IPS-NIHi11 (cell line): ENCODE measurements at regions not wholly inside any gene's neighbourhood (a gene's known extent, or its start where the extent isn't known, plus 50 kb on each side); places are given as distances from the start of the nearest gene placed in this dataset.
"Not testable (repeated sequence)": the region's sequence is repeated elsewhere in the genome, so short reads cannot be mapped to it uniquely, and the experiment has no call there.

ENCODE experiments used
- DNase-seq: peaks from one replicate; pipeline ENCODE4 v3.0.0; 2012; ENCODE audit warnings: mixed read lengths, low spot score

DNA sequence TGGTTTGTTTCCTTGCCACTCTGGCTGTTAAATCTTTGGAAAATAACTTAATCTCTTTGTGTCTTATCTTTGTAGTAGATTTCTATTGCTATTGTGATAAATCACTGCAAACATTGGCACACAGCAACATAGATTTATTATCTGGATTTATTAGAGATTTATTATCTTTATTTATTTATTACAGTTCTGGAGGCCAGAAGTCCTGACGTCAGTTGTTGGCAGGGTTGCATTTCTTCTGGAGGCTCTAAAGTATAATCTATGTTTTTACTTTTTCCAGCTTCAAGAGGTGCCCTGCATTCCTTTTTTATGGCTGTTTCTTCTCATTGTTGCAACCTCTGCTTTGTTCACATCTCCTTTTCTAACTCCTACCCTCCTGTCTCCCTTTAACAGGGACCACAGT, 542.8 kb downstream of the GRXCR1 start:
- DNase-seq = no peak

DNA sequence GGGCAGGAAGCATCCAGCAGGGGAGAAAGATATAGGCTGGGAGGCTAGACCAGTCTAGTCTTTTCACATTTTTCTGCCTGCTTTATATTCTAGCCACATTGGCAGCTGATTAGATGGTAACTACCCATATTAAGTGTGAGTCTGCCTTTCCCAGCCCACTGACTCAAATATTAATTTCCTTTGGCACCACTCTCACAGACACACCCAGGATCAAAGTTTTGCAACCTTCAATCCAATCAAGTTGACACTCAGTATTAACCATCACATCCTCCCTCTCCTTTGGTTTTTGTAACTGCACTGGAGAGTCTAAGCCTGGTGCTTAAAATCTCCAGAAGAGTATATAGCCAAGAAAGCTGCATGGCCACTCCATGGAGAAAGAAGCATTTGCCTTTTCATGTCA, 560.4 kb downstream of the GRXCR1 start:
- DNase-seq = no peak

DNA sequence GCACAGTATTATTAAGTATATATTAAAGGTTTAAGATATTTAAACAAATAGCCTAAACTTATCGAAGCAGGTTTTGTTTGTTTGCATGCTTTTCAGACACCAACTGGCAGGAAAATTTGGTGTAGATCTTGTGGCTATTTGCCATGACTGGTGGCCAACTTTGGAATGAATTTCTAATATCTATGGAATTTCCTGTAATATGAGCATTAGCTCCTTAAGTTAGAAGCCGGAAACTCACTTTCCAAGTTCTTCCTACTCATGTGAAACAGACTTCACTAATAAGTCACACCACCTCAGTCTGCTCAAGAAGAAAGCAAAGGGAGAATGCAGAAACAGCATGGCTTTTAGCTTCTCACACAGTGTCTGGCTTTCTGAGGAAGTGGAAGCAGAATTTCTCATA, 563.9 kb downstream of the GRXCR1 start:
- peak; percentile 7 for DNase-seq

DNA sequence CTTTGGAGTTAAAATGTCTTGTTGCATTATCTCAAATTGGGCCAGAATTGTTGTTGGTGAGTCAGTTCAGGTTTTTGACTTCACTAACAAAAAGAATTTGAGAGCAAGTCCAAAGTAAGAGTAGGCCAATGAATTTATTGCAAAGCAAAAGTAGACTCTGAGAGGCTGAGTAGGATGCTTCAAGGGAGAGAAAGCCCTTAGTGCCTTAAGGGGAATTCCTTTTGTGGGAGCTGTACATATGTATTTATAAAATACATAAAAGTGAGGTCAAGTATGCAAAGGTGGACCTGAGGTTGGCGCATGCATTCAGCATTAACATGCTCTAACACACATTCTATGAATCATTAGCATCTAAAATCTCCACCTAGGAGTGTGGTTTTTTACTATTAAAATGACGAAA, 565.4 kb downstream of the GRXCR1 start:
- DNase-seq = no peak

DNA sequence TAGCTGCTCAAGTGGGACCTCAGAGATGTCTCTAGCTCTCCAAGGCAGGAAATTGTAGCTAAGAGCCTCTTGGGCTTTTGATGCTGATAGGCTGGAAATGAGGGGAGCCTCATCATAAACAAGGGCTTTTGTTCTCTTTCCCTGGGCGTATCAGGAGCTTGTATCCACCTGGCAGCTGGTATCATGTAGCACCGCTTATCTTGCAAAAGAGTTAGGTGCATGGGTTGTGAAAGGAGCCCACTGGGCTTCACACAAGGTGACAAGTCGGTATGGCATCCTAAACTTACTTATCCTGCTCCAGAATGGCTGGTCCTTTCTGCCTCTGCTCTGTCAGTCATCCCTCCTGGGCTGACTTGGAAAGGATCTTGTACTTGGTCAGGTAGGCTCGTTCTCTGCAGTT, 565.8 kb downstream of the GRXCR1 start:
- DNase-seq = no peak

DNA sequence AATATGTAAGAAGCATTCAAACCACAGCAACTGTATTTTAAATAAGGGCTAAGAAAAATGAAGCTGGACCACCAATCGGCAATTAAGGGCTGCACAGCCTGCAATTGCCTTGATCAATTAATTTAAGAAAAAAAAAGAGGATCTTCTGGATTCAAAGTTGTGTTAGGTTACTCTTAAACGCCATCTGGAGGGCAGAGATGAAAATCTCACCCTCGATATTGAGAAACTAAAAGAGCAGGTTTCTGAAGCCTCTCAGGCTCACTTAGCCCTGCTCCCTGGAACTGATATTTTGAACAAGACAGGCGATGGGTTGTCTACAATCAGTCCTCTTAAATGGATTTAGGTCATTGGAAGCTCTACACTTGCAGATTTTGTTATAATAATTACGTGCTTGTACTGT, 579.4 kb downstream of the GRXCR1 start:
- no peak for DNase-seq

DNA sequence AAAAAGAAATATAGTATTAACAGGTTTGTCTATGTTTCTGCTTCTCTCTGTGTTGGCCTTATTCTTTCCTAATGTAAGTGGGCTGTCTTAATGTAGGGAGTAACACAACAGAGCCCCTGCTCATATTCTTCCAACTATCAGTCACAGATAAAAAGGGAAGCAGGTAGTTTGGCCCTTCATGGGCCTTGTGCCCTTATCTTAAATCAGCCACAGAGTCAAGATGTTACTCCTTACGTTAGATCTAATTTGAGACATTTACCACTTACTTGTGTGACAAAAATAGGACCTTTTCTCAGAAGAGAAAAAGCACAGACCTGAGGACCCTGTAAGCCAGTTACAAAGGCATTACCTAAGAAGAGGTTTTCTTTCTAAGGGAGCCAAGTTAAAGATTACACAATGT, 589.0 kb downstream of the GRXCR1 start:
- DNase-seq = no peak

DNA sequence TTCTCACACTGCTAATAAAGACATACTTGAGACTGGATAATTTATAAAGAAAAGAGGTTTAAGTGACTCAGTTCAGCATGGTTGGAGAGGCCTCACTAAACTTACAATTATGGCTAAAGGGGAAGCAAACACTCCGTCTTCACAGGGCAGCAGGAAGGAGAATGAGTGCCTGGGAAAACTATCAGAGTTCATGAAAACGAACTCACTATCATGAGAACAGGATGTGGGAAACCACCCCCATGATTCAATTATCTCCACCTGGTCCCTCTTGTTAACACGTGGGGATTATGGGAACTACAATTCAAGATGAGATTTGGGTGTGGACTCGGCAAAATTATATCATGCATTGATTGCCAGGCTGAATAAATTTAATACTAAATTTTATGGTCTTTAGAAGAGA, 592.7 kb downstream of the GRXCR1 start:
- no peak for DNase-seq

DNA sequence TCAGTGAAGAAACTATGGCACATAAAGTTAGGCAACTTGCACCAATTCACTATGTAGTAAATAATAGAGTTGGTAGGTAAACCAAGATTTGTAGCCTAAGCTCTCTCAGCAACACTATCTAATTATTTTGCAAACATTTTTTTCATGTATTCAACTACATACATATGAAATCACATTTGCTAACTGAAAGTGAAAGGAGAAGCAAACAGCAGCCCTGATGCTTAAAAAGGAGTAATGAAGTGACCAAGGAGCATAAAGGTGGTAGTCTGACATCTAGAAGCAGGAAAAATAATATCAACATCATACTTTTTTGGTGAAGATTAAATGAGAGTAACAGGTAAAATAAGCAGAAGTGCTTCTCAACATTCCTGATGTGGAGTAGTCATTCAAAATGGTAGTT, 603.7 kb downstream of the GRXCR1 start:
- DNase-seq = no peak

DNA sequence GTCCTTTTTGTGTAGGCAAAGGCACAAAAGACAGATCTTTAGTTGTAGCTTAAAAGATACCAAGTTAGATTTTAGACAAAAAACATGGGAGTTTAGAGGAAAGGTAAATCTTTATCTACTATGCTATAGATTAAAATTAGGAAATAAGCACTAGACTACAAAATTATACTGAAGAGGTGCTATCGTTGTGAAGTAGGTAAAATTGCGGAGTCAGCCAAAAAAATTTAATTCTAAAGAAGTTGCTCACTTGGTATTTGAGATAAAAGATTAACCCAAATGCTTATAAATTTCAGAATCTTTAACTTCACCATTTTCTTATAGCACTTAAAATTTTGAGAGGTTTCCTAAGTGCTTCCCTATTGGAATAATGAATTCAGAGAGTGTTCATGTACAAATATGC, 604.1 kb downstream of the GRXCR1 start:
- no peak for DNase-seq

DNA sequence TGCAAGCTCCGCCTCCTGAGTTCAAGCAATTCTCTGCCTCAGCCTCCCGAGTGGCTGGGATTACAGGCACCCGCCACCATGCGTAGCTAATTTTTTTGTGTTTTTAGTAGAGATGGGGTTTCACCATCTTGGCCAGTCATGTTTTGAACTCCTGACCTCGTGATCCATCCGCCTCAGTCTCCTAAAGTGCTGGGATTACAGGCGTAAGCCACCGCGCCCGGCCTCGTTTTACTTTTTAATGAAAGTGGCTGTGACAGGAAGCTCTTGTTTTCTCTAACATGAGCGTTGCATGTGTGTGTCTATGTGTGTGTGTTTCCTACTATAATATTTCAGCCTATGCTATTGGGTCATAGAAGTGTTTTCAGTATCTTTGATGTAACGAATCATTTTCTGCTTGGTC, 613.3 kb downstream of the GRXCR1 start:
- DNase-seq = not testable (repeated sequence)

DNA sequence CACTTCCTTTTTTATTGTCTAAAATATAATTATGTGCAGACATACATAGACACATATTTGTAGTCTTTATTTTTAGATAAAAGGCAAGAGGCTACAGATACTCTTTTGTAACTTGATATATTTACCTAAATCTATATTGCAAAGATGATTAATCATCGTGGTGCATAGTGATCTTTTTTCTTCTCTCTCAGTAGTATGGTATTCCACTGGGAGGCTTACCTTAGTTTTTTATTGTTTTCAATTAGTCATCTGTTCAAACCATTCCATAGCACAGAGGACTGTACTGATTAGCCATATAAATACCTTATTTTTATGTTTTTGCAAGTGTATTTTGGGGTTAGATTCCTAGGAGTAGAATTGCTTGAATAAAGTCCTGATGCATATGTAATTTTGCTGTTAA, 619.7 kb downstream of the GRXCR1 start:
- no peak for DNase-seq

DNA sequence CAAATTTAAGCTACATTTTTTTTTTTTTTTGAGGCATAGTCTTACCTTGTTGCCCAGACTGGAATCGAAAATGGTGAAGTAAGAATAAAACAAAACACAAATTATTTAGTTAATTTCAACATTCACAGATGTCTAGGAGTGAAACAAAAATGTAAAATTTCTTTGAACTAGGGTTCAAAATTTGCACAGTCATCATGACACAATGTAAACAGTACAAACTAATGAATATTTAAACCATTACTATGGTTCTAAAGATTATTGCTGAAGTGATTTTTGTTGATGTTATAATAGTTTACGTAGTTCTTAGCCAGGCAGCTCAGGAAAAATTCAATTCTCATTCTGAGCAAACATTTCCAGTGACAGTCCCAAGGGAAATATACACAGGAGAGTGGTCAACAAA, 633.1 kb downstream of the GRXCR1 start:
- no peak for DNase-seq

DNA sequence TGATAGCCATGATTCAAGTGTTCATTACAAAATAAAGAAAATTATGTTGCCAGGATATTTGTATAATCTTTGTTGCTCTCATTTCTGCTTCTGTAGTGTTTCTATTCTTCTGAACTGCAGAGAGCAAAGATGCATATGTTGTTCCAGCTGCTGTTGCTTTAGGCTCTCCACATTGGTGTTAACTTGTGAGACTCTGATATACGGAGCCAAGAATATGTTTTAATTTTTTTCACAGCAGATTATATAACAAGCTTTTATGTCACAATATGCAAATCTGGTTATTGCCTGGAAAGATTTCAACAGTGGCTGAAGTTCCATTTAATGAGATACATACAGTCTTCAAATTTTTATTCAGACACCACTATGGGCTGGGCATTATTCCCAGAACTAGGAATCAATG, 655.0 kb downstream of the GRXCR1 start:
- DNase-seq = no peak

DNA sequence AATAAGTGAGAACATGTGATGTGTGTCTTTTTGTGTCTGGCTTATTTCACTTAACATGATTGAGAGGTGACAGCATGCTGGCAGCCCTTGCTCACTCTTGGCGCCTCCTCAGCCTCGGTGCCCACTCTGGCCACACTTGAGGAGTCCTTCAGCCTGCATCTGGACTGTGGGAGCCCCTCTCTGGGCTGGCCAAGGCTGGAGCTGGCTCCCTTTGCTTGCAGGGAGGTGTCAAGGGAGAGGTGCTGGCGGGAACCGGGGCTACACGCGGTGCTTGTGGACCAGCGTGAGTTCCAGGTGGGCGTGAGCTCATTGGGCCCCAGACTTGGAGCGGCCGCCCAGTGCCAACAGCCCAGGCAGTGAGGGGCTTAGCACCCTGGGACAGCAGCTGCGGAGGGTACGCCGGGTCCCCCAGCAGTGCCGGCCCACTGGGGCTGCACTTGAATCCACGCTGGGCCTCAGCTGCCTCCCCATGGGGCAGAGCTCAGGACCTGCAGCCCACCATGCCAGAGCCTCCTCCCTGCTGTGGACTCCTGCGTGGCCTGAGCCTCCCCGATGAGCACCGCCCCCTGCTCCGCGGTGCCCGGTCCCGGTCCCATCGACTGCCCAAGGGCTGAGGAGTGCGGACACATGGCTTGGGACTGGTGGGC, 658.6 kb downstream of the GRXCR1 start:
- no peak for DNase-seq

DNA sequence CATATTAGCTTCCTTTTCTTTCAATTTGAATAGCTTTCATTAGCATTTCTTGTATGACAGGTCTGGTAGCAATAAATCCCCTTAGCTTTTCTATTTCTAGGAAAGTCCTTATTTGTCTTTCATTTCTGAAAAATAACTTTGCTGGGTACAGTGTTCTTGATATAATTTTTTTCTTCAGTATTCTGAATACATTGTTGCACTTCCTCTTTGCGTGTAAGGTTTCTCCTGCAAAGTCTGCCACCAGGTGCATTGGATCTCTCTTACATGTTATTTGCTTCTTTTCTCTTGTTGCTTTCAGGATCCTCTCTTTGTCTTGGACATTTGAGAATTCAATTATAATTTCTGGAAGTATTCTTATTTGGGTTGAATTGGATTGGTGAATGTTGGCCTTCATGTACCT, 663.7 kb downstream of the GRXCR1 start:
- no peak for DNase-seq

DNA sequence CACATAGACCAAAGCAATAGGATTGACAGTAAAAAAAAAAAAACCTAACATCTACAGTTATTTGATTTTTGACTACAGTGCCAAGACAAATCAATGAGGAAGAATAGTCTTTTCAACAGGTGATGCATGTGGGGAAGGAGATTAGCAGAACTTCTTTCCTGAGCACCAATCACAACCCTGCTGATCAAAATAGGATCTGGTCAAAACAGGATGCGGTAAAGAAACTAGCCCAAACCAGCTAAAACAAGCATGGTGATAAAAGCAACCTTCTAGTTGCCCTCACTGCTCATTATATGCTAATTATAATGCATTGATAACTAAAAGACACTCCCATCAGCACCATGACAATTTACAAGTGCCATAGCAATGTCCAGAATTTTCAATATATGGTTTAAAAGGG, 667.5 kb downstream of the GRXCR1 start:
- no peak for DNase-seq

DNA sequence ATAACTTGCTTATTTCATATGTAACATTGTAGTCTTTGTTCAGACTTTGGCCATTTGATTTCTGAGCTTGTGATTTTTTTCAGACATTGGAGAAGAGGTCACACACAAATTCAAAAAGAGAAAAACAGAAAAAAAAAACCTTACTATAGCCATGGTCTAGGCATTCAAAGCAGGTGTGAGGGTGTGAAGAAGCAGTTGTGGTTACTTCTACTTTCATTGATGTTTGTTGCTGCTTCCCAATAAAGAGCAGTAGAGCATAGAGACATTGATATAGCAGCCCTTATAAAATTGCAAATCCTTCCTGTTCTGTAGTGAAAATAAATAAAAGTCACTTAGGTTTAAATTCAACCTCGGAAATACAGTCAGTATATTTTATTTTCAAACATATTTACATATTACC, 671.6 kb downstream of the GRXCR1 start:
- no peak for DNase-seq

DNA sequence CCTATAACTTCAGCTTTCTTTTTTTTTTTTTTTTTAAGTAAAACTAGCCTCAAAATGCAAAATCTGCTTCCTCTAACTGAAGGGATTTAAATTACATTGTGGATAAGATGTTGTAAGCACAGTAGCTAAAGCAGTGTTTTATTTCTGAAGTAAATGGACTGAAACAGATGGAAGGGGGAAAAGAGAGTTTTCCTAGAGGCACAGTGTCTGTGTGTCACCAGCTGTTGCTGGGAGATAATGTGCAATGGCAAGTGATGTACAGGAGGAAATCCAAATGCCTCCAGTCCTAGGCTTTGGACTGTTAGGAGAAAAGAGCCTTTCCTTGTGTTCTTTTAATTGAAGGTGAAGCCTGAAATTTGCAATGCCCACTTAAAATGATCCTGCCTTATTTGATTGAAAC, 672.1 kb downstream of the GRXCR1 start:
- no peak for DNase-seq

DNA sequence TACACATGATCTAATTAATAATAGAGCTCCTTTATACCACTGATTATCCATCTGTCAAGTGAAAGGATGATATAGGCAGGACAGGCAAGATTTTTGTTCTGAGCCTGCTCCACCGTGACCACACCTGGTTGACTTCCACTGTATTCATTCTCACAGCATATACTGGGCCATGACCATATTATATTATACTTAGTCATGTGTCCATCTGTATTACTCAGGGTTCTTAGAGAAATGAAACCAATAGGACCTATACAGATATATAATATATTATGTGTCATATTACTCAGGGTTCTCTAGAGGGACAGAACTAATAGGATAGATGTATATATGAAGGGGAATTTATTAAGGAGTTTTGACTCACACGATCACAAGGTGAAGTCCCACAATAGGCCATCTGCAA, 675.1 kb downstream of the GRXCR1 start:
- DNase-seq = no peak

DNA sequence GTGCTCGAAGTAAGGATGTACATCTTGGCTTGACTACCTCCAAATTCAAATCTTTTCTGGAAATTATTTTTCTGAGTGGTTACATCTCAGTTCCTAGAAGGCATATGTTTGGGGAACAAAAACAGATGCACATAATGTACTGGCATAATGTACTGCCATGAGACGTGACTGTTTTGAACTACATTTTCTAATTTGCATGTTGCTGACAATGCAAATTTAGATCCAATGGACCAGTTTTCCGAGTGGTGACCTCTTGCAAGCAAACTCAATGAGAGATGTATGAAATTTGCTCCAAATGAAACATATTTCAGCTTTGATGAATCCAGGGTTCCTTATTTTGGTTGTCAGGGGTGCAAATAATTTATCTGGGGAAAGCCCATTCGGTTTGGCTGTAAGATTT, 694.3 kb downstream of the GRXCR1 start:
- DNase-seq = no peak

DNA sequence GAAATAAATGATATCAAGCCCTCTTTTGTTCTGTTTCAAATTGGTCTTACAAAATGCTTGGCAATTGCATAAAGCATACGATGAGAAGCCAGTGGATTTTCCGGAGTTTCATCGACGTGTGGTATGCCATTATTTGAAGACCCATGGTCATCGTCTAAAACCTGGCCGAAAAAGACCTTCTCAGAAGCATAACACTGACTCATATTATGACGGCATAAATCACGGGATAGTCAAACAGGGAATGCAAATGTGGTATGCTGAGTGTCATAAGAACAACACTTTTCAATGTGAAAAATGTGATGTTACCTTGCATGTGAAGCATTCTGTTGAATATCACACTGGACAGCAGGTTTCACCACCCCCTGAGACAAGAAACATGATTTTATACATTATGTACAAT, 695.2 kb downstream of the GRXCR1 start:
- no peak for DNase-seq

DNA sequence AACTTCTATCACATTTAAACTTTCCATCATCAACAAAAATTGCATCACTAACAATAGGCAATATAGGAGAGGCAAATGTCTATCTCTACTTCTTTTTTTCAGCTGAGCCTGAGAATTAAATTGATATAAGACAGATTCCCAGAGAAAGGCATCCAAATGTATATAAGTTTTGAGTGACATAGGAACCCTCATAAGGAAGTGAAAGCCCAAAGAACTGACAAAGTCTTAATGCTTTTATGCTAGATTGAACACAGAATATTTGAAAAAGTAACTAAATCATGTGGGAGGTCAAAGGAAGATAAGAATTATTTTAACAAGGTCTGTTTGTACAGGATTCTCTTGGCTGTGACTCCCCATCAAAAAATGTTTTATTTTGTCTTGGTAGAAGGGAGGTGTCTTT, 714.9 kb downstream of the GRXCR1 start:
- DNase-seq = no peak

DNA sequence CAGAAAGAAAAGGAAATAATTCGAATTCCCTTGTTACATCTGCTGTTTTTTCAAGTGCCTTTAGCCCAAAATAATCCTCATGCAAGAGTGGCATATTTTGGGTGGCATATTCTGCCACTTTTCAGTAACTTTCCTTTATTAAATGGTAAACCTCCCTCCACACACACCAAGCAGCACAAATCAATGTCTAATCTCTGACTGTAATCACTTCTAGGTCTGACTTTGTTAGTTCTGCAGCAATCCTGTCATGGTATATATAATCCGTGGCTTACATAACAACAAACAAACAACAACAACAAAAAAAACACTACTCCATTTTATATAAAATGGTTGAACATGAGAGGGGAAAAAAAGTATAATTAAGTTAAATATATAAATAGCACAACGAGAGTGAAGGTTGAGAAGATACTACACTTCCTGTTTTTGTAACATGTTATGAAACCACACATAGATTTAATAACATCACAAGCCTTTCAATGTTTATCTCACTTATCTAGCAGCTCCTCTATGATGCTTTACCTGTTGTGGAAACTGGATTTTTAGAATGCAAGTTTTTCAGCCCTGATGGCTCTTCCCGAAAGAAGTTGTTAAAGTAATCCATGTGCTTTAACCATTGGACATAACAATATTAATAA, 715.4 kb downstream of the GRXCR1 start:
- DNase-seq = no peak
